Liver (tissue), 8 donors: ENCODE measurements at regions not wholly inside any gene's neighbourhood (a gene's known extent, or its start where the extent isn't known, plus 50 kb on each side); places are given as distances from the start of the nearest gene placed in this dataset.

Source experiments
- DNase-seq: peaks from one replicate; pipeline ENCODE4 v3.0.0-alpha.2; 2017; ENCODE audit warnings: low spot score
- H3K27ac ChIP-seq, 2 donors: one replicate each; pipeline ENCODE4 v1.7.0; 2013; ENCODE audit warnings: inconsistent platforms in 2 of 2, low read length in 2 of 2, control low read depth in 1 of 2, low read depth in 1 of 2, mild to moderate bottlenecking in 1 of 2
- H3K27me3 ChIP-seq, 4 donors: one replicate each; pipeline versions ENCODE4 v1.6.1 to v1.7.0; 2013; ENCODE audit warnings: low read length in 3 of 4, inconsistent platforms in 1 of 4, mild to moderate bottlenecking in 1 of 4, moderate library complexity in 1 of 4; ENCODE audit not compliant: control insufficient read depth in 4 of 4, insufficient read depth in 4 of 4
- H3K36me3 ChIP-seq, 4 donors: one replicate each; pipeline versions ENCODE4 v1.6.1 to v1.7.0; 2013; ENCODE audit warnings: low read length in 3 of 4, mild to moderate bottlenecking in 3 of 4, low read depth in 1 of 4, moderate library complexity in 1 of 4; ENCODE audit not compliant: control insufficient read depth in 4 of 4, insufficient read depth in 3 of 4
- H3K4me1 ChIP-seq, 4 donors: one replicate each; pipeline versions ENCODE4 v1.6.1 to v1.7.0; 2013; ENCODE audit warnings: low read length in 3 of 4, mild to moderate bottlenecking in 3 of 4, moderate library complexity in 1 of 4; ENCODE audit not compliant: control insufficient read depth in 4 of 4, insufficient read depth in 4 of 4
- H3K4me3 ChIP-seq, 3 donors: one replicate each; pipeline versions ENCODE4 v1.6.1 to v1.7.0; 2013; ENCODE audit warnings: low read length in 3 of 3, control low read depth in 1 of 3, low read depth in 1 of 3, mild to moderate bottlenecking in 1 of 3
- H3K9ac ChIP-seq, 2 donors: one replicate each; pipeline ENCODE4 v1.7.0; 2013; ENCODE audit warnings: low read length in 2 of 2, mild to moderate bottlenecking in 2 of 2, moderate library complexity in 2 of 2, control low read depth in 1 of 2, low read depth in 1 of 2
- H3K9me3 ChIP-seq, 4 donors: one replicate each; pipeline versions ENCODE4 v1.6.1 to v1.7.0; 2013; ENCODE audit warnings: low read length in 3 of 4; ENCODE audit not compliant: control insufficient read depth in 4 of 4
- EGR1 ChIP-seq, 2 donors: IDR thresholded peaks; 2 replicates each; pipeline ENCODE4 v1.6.1; 2016 to 2018; ENCODE audit warnings: antibody characterized with exemption in 2 of 2, low read depth in 2 of 2
- FOXA1 ChIP-seq: IDR thresholded peaks from 2 replicates; pipeline ENCODE4 v1.6.1; 2016; ENCODE audit warnings: antibody characterized with exemption
- FOXA2 ChIP-seq: IDR thresholded peaks from 2 replicates; pipeline ENCODE4 v1.6.1; 2016; ENCODE audit warnings: antibody characterized with exemption
- GABPA ChIP-seq, 2 donors: IDR thresholded peaks in 1 of 2; conservative IDR thresholded peaks in 1 of 2; 2 replicates each; pipeline ENCODE4 v1.6.1; 2016; ENCODE audit warnings: antibody characterized with exemption in 2 of 2, mild to moderate bottlenecking in 1 of 2, moderate library complexity in 1 of 2
- HNF4A ChIP-seq, 2 donors: conservative IDR thresholded peaks; 2 replicates each; pipeline ENCODE4 v1.6.1; 2016; ENCODE audit warnings: antibody characterized with exemption in 2 of 2, mild to moderate bottlenecking in 2 of 2
- HNF4G ChIP-seq: IDR thresholded peaks from 2 replicates; pipeline ENCODE4 v1.6.1; 2016; ENCODE audit warnings: antibody characterized with exemption
- NR2F2 ChIP-seq: IDR thresholded peaks from 2 replicates; pipeline ENCODE4 v1.6.1; 2016; ENCODE audit warnings: antibody characterized with exemption
- RAD21 ChIP-seq, 2 donors: IDR thresholded peaks; 2 replicates each; pipeline ENCODE4 v1.6.1; 2016; ENCODE audit warnings: antibody characterized with exemption in 2 of 2, mild to moderate bottlenecking in 2 of 2
- REST ChIP-seq: IDR thresholded peaks from 2 replicates; pipeline ENCODE4 v1.6.1; 2016; ENCODE audit warnings: antibody characterized with exemption, mild to moderate bottlenecking
- RXRA ChIP-seq, 2 donors: IDR thresholded peaks; 2 replicates each; pipeline ENCODE4 v1.6.1; 2017 to 2018; ENCODE audit warnings: antibody characterized with exemption in 2 of 2, mild to moderate bottlenecking in 1 of 2
- TAF1 ChIP-seq: conservative IDR thresholded peaks from 2 replicates; pipeline ENCODE4 v1.6.1; 2016; ENCODE audit warnings: antibody characterized with exemption, mild to moderate bottlenecking
- WGBS: extraction: QIAGEN DNeasy Blood & Tissue Kit; methylation state at CpG from one replicate; pipeline ENCODE4 v1.1.7; 2013; 5-methylcytosine and 5-hydroxymethylcytosine counted together
- TF ChIP-seq, protein P1 (sequence below): IDR thresholded peaks from 2 replicates; pipeline ENCODE4 v1.6.1; 2016; ENCODE audit warnings: antibody characterized with exemption
- TF ChIP-seq, protein P2 (sequence below): fragments of 150-350 bp; IDR thresholded peaks from 2 replicates; pipeline ENCODE4 v1.5.1; 2017; ENCODE audit warnings: improper control_type of control experiment, low read depth, low read length; ENCODE audit not compliant: missing input control
- donor health status: healthy.
- donor health status: healthy.
- donor health status: healthy.
- donor health status: healthy.
- donor health status: healthy.

DNA sequence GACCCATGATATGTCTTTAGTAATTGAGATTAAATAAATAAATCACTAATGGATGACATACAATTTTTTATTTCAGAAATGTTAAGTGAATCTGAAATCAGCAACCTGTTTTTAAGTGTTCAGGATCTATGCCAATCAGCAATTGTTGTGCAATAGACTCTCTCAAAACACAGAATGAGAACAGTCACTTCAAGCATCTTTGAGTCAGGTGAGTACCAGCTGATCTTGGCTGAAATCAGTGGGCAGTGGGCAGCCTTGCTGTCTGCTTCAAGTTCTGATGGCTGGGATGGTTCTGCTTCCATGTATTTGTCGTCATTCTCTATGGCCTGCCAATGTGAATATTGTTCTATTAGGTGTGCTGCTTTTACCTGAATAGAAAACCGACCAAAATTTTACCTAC is 82.3 kb upstream of the NRG3 start:
- TF ChIP-seq EGR1 (IDR thresholded peaks at IDR 0.05; ENCODE audit: low read depth in 2 of 2) (no peak), FOXA2 (no peak)
- Histone ChIP-seq H3K9me3 (no peaks in the 10 kb centered on the region), H3K4me1 (no peaks in the 10 kb centered on the region), H3K27ac (no peak overlapping the region), H3K27me3 (no peaks in the 10 kb centered on the region), H3K9ac (no peak overlapping the region), H3K36me3 (no peaks in the 10 kb centered on the region), H3K4me3 (no peak overlapping the region)
- whole genome bisulfite sequencing = 79% methylated on average over 2 of the region's 2 CpGs
- DNase-seq = no peak

DNA sequence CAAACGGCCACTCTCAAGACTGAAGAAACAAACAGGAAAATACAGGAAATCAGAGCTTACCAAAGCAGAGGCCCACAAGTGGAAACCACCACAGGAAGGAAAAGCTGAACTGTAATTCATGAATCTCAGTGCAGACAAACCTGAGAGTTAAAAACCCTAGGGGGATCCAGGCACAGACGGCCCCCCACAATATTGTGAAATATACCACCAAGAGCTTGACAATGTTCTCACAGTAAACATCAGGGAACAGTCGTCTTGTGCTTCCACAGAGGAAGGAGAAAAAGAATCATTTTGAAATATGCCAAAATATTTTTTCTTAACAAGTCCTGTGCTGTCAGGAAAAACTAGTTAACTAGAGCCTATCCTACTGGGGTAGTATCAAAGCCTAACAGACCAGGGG is 68.2 kb upstream of the NRG3 start:
- Histone ChIP-seq H3K27me3 (no peaks in the 10 kb centered on the region), H3K27ac (no peak overlapping the region), H3K36me3 (no peaks in the 10 kb centered on the region), H3K9me3 (peaks cover 0 to 8% (median 2%) of the 10 kb centered on the region in 4 donors), H3K4me3 (no peak overlapping the region), H3K4me1 (no peaks in the 10 kb centered on the region), H3K9ac (no peak overlapping the region)
- TF ChIP-seq, protein P1, sequence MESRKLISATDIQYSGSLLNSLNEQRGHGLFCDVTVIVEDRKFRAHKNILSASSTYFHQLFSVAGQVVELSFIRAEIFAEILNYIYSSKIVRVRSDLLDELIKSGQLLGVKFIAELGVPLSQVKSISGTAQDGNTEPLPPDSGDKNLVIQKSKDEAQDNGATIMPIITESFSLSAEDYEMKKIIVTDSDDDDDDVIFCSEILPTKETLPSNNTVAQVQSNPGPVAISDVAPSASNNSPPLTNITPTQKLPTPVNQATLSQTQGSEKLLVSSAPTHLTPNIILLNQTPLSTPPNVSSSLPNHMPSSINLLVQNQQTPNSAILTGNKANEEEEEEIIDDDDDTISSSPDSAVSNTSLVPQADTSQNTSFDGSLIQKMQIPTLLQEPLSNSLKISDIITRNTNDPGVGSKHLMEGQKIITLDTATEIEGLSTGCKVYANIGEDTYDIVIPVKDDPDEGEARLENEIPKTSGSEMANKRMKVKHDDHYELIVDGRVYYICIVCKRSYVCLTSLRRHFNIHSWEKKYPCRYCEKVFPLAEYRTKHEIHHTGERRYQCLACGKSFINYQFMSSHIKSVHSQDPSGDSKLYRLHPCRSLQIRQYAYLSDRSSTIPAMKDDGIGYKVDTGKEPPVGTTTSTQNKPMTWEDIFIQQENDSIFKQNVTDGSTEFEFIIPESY = no peak
- no peak for TF ChIP-seq TAF1
- no peak for TF ChIP-seq HNF4G
- TF ChIP-seq GABPA (IDR thresholded peaks at IDR 0.05 in 1 of 2, conservative IDR thresholded peaks at IDR 0.05 in 1 of 2) = no peak
- no peak for TF ChIP-seq HNF4A (conservative IDR thresholded peaks at IDR 0.05)
- no peak for TF ChIP-seq RXRA (IDR thresholded peaks at IDR 0.05)
- TF ChIP-seq NR2F2 = no peak
- no peak for TF ChIP-seq FOXA2
- TF ChIP-seq, protein P2, sequence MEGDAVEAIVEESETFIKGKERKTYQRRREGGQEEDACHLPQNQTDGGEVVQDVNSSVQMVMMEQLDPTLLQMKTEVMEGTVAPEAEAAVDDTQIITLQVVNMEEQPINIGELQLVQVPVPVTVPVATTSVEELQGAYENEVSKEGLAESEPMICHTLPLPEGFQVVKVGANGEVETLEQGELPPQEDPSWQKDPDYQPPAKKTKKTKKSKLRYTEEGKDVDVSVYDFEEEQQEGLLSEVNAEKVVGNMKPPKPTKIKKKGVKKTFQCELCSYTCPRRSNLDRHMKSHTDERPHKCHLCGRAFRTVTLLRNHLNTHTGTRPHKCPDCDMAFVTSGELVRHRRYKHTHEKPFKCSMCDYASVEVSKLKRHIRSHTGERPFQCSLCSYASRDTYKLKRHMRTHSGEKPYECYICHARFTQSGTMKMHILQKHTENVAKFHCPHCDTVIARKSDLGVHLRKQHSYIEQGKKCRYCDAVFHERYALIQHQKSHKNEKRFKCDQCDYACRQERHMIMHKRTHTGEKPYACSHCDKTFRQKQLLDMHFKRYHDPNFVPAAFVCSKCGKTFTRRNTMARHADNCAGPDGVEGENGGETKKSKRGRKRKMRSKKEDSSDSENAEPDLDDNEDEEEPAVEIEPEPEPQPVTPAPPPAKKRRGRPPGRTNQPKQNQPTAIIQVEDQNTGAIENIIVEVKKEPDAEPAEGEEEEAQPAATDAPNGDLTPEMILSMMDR = no peak
- no peak for TF ChIP-seq RAD21 (IDR thresholded peaks at IDR 0.05)
- no peak for TF ChIP-seq FOXA1
- no peak for TF ChIP-seq REST
- DNase-seq = no peak
- WGBS = 35% methylated on average over 3 of the region's 3 CpGs
